K562 (cell line): ENCODE measurements at regions not wholly inside any gene's neighbourhood (a gene's known extent, or its start where the extent isn't known, plus 50 kb on each side); places are given as distances from the start of the nearest gene placed in this dataset.

ENCODE experiments used
- CBFA2T2 ChIP-seq: fragments of 450-650 bp; conservative IDR thresholded peaks from 2 replicates; pipeline ENCODE4 v1.6.1; 2017; ENCODE audit warnings: mild to moderate bottlenecking
- EP400 ChIP-seq: fragments of 450-650 bp; IDR thresholded peaks from 2 replicates; pipeline ENCODE4 v1.6.1; 2017; ENCODE audit warnings: antibody characterized with exemption, mild to moderate bottlenecking, moderate library complexity
- HDAC1 ChIP-seq, 2 experiments: fragments of 450-650 bp; IDR thresholded peaks; 2 replicates each; pipeline ENCODE4 v1.6.1; 2016 to 2017; ENCODE audit warnings: inconsistent platforms in 1 of 2, mild to moderate bottlenecking in 1 of 2, moderate library complexity in 1 of 2
- HDAC8 ChIP-seq: fragments of 450-650 bp; IDR thresholded peaks from 2 replicates; pipeline ENCODE4 v1.6.1; 2016; ENCODE audit warnings: mild to moderate bottlenecking, missing genetic modification characterization, moderate library complexity, missing compliant biosample characterization
- JUN ChIP-seq, 2 experiments: sonication (generic) in 1 of 2; formaldehyde crosslinking in 1 of 2; IDR thresholded peaks; 2 replicates each; pipeline versions ENCODE4 v1.6.1 to v1.8.0; 2012 to 2022; ENCODE audit warnings: borderline replicate concordance in 2 of 2, mild to moderate bottlenecking in 2 of 2, improper control_type of control experiment in 1 of 2, low read depth in 1 of 2, low read length in 1 of 2, missing genetic modification reagents in 1 of 2
- KDM1A ChIP-seq, 2 experiments: fragments of 450-650 bp; IDR thresholded peaks; 2 replicates each; pipeline ENCODE4 v1.6.1; 2016; ENCODE audit warnings: mild to moderate bottlenecking in 2 of 2
- MEF2D ChIP-seq: conservative IDR thresholded peaks from 2 replicates; pipeline ENCODE4 v1.6.1; 2016; ENCODE audit warnings: low read depth, missing genetic modification characterization, missing compliant biosample characterization
- NFXL1 ChIP-seq: fragments of 450-650 bp; formaldehyde crosslinking; IDR thresholded peaks from 2 replicates; pipeline ENCODE4 v1.4.0; 2021; ENCODE audit warnings: mild to moderate bottlenecking
- RBM14 ChIP-seq: fragments of 200-400 bp; formaldehyde crosslinking; IDR thresholded peaks from 2 replicates; pipeline ENCODE4 v1.6.1; 2018; ENCODE audit warnings: low read depth, mild to moderate bottlenecking, low read length, moderate library complexity, borderline replicate concordance; ENCODE audit not compliant: insufficient read depth
- SRSF1 ChIP-seq: fragments of 200-400 bp; formaldehyde crosslinking; IDR thresholded peaks from 2 replicates; pipeline ENCODE4 v1.6.1; 2017; ENCODE audit warnings: mild to moderate bottlenecking, low read depth, low read length, moderate library complexity
- TAL1 ChIP-seq: fragments of 450-650 bp; IDR thresholded peaks from 2 replicates; pipeline ENCODE4 v1.6.1; 2016; ENCODE audit warnings: mild to moderate bottlenecking
- TBP ChIP-seq: optimal IDR thresholded peaks from 2 replicates; pipeline ENCODE3; 2011; ENCODE audit warnings: low read depth, low read length, improper control_type of control experiment
- TCF3 ChIP-seq: sonication (generic); formaldehyde crosslinking; IDR thresholded peaks from 2 replicates; pipeline ENCODE4 v1.4.0; 2020; ENCODE audit warnings: mild to moderate bottlenecking, missing genetic modification reagents
- XRCC3 ChIP-seq: fragments of 450-650 bp; IDR thresholded peaks from 2 replicates; pipeline ENCODE4 v1.6.1; 2017; ENCODE audit warnings: mild to moderate bottlenecking, moderate library complexity
- ZNF121 ChIP-seq: sonication (generic); formaldehyde crosslinking; conservative IDR thresholded peaks from 2 replicates; pipeline ENCODE4 v1.8.0; 2022; ENCODE audit warnings: missing genetic modification reagents
- TF ChIP-seq, protein P1 (sequence below), 2 experiments: fragments of 450-650 bp; formaldehyde crosslinking in 1 of 2; IDR thresholded peaks; 2 replicates each; pipeline versions ENCODE4 v1.4.0 to v1.6.1; 2014 to 2020; ENCODE audit warnings: mild to moderate bottlenecking in 2 of 2, borderline replicate concordance in 1 of 2, low read depth in 1 of 2
- TF ChIP-seq, protein P2 (sequence below): fragments of 450-650 bp; formaldehyde crosslinking; IDR thresholded peaks from 2 replicates; pipeline ENCODE4 v1.4.0; 2020; ENCODE audit warnings: mild to moderate bottlenecking, moderate library complexity

DNA sequence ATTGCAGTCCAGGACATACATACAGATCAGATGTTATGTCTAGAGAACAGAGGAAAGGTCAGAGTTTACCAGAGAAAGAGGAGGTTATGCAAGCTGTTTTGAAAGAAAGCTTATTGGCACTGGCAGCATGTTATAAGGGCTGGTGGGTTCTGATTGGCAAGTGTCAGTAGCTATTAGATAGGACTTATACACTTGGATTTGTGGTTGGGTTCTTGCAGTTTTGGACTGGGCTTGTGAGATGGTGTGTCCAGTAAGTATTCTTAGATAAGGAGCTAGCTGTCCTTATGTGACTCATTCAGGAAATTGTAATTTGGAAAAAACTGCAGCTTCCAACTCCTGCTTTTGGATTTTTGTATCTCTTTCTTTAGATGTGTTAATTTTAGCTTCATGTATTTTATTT is 130.7 kb upstream of the NAMPT start (continued):
- TF ChIP-seq, protein P1, sequence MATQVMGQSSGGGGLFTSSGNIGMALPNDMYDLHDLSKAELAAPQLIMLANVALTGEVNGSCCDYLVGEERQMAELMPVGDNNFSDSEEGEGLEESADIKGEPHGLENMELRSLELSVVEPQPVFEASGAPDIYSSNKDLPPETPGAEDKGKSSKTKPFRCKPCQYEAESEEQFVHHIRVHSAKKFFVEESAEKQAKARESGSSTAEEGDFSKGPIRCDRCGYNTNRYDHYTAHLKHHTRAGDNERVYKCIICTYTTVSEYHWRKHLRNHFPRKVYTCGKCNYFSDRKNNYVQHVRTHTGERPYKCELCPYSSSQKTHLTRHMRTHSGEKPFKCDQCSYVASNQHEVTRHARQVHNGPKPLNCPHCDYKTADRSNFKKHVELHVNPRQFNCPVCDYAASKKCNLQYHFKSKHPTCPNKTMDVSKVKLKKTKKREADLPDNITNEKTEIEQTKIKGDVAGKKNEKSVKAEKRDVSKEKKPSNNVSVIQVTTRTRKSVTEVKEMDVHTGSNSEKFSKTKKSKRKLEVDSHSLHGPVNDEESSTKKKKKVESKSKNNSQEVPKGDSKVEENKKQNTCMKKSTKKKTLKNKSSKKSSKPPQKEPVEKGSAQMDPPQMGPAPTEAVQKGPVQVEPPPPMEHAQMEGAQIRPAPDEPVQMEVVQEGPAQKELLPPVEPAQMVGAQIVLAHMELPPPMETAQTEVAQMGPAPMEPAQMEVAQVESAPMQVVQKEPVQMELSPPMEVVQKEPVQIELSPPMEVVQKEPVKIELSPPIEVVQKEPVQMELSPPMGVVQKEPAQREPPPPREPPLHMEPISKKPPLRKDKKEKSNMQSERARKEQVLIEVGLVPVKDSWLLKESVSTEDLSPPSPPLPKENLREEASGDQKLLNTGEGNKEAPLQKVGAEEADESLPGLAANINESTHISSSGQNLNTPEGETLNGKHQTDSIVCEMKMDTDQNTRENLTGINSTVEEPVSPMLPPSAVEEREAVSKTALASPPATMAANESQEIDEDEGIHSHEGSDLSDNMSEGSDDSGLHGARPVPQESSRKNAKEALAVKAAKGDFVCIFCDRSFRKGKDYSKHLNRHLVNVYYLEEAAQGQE (IDR thresholded peaks at IDR 0.05; ENCODE audit: borderline replicate concordance): peak; percentile 4; the same call in 1 of the 2 replicates
- TF ChIP-seq, protein P1 (CRISPR knock-in tag; IDR thresholded peaks at IDR 0.05; ENCODE audit: low read depth): no peak
- TF ChIP-seq HDAC8 (tag) (no peak), TCF3 (peak; percentile 62; the same call in 1 of the 2 replicates), XRCC3 (no peak), JUN (IDR thresholded peaks at IDR 0.05; ENCODE audit: borderline replicate concordance, low read depth, low read length) (0 out of 2 replicates have a peak, but pooled peaks have one; percentile 18), JUN (CRISPR knock-in tag; IDR thresholded peaks at IDR 0.05; ENCODE audit: borderline replicate concordance) (no peak), MEF2D (tag) (no peak), RBM14 (no peak), EP400 (0 out of 2 replicates have a peak, but pooled peaks have one; percentile 19), ZNF121 (CRISPR knock-in tag) (no peak), KDM1A (IDR thresholded peaks at IDR 0.05) (peak; percentile 84), CBFA2T2 (peak; percentile 62), SRSF1 (no peak), HDAC1 (IDR thresholded peaks at IDR 0.05) (peak in 1 of 2 experiments; percentile 31; a peak in 1 of 4 replicates), TBP (no peak), TAL1 (peak; percentile 47), NFXL1 (CRISPR knock-in tag) (no peak)
- TF ChIP-seq, protein P2, sequence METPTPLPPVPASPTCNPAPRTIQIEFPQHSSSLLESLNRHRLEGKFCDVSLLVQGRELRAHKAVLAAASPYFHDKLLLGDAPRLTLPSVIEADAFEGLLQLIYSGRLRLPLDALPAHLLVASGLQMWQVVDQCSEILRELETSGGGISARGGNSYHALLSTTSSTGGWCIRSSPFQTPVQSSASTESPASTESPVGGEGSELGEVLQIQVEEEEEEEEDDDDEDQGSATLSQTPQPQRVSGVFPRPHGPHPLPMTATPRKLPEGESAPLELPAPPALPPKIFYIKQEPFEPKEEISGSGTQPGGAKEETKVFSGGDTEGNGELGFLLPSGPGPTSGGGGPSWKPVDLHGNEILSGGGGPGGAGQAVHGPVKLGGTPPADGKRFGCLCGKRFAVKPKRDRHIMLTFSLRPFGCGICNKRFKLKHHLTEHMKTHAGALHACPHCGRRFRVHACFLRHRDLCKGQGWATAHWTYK (CRISPR knock-in tag): no peak
